HG03342 (cell line): ENCODE measurements at regions not wholly inside any gene's neighbourhood (a gene's known extent, or its start where the extent isn't known, plus 50 kb on each side); places are given as distances from the start of the nearest gene placed in this dataset.

Source experiments
- ATAC-seq: cut with Tn5 transposase; IDR thresholded peaks from one replicate; pipeline ENCODE4 v1.9.1; 2021; ENCODE audit warnings: mild to moderate bottlenecking, moderate library complexity; ENCODE audit not compliant: unreplicated experiment

- no peak for ATAC-seq
Observed at GRCh38 chr7:46029111-46029704, 108.1 kb upstream of the IGFBP3 start.

- no peak for ATAC-seq
Observed at GRCh38 chr7:46028246-46028645, 107.2 kb upstream of the IGFBP3 start.

- no peak for ATAC-seq
Observed at GRCh38 chr7:46026741-46027140, 105.7 kb upstream of the IGFBP3 start.

GRCh38 chr7:46024263-46024916 is 103.3 kb upstream of the IGFBP3 start:
- no peak for ATAC-seq

GRCh38 chr7:46022397-46022796 is 101.3 kb upstream of the IGFBP3 start:
- no peak for ATAC-seq

GRCh38 chr7:46015107-46015868 is 94.2 kb upstream of the IGFBP3 start:
- no peak for ATAC-seq

GRCh38 chr7:46011501-46011900 is 90.4 kb upstream of the IGFBP3 start:
- no peak for ATAC-seq

GRCh38 chr7:46011059-46011458 is 90.0 kb upstream of the IGFBP3 start:
- ATAC-seq, result no peak

- ATAC-seq, result no peak
Observed at GRCh38 chr7:46009211-46009610, 88.1 kb upstream of the IGFBP3 start.

GRCh38 chr7:46007990-46008643 is 87.0 kb upstream of the IGFBP3 start:
- ATAC-seq, result no peak

- no peak for ATAC-seq
Observed at GRCh38 chr7:46007194-46007593, 86.1 kb upstream of the IGFBP3 start.

- no peak for ATAC-seq
Observed at GRCh38 chr7:46006723-46007122, 85.7 kb upstream of the IGFBP3 start.

GRCh38 chr7:46006212-46006611 is 85.1 kb upstream of the IGFBP3 start:
- no peak for ATAC-seq

- no peak for ATAC-seq
Observed at GRCh38 chr7:46004965-46005364, 83.9 kb upstream of the IGFBP3 start.

GRCh38 chr7:46003896-46004875 is 83.1 kb upstream of the IGFBP3 start:
- ATAC-seq, result no peak

- no peak for ATAC-seq
Observed at GRCh38 chr7:46003161-46003560, 82.1 kb upstream of the IGFBP3 start.

GRCh38 chr7:46000513-46000912 is 79.4 kb upstream of the IGFBP3 start:
- ATAC-seq, result no peak

- no peak for ATAC-seq
Observed at GRCh38 chr7:45999541-45999940, 78.5 kb upstream of the IGFBP3 start.

GRCh38 chr7:45998506-45998905 is 77.4 kb upstream of the IGFBP3 start:
- no peak for ATAC-seq

GRCh38 chr7:45993621-45994020 is 72.5 kb upstream of the IGFBP3 start:
- no peak for ATAC-seq
